Jurkat, Clone E6-1 (cell line): ENCODE measurements at regions not wholly inside any gene's neighbourhood (a gene's known extent, or its start where the extent isn't known, plus 50 kb on each side); places are given as distances from the start of the nearest gene placed in this dataset.

ENCODE experiments used
- DNase-seq: peaks from one replicate; pipeline ENCODE4 v3.0.0-alpha.2; 2011; ENCODE audit warnings: low read depth, low spot score
- H3K4me3 ChIP-seq: 2 replicates; pipeline ENCODE4 v1.5.1; 2011; ENCODE audit warnings: mild to moderate bottlenecking, low read length, control low read depth, moderate library complexity

DNA sequence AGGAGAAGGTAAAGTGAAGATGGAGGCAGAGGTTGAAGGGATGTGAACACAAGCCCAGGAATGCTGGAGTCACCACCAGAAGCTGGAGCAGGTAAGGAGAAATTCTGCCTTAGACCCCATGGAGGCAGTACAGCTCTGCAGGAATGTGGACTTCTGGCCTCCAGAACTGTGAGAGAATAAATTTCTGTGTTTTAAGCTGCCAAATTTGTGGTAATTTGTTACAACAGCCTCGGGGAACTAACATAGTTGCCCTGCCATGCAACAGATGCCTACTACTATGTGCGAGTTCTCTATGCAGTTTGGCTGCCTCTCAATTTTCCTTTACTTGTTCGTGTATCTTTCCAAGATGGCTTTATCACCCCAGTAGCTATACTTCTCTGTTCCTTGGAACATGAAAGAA, 394.1 kb downstream of the TUSC7 start:
- no peak for DNase-seq

DNA sequence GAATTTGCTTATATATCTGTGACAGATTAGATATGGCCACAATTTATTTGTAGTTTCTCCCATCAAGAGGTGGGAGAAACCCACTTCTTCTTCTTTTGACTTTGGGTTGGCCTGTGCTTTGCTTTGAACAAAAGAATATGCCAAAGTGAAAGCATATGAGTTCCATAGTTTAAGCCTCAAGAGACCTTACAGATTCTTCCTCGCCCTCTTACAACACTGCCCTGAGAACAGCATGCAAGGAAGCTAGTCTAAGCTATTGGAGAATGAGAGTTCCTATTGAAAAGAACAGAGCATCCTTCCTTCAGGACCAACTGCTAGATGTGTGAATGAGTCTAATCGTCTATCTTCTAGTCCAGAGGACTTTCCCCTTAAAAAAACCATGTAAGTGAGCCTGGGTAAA, 394.8 kb downstream of the TUSC7 start:
- no peak overlapping the region for H3K4me3 ChIP-seq
- no peak for DNase-seq

More for the DNA sequence above, 394.1 kb downstream of the TUSC7 start:
- no peak overlapping the region for H3K4me3 ChIP-seq

- no peak overlapping the region for H3K4me3 ChIP-seq
- DNase-seq, result no peak
Observed at GRCh38 chr3:117104792-117105191, 395.2 kb downstream of the TUSC7 start.

GRCh38 chr3:117105686-117106085, 396.1 kb downstream of the TUSC7 start:
- no peak for DNase-seq
- H3K4me3 ChIP-seq, result no peak overlapping the region

DNA sequence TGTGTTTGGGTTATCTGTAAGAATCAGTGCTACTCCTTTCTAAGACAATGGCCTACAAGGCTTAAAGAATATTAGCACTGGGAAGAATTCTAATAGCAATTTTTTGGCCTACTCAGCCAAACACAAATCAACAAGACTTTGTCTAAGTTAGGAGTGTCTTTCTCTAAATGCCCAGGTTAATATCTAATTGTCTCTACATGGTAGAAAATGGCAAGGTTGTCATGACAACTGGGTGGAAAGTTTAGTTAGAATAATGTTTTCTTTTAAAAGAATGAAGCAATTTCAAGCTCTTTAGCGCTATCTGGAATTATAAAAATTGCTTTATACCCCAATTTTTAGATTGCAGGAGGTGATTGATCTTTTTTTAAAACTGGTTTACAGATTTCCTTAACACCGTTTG, 396.8 kb downstream of the TUSC7 start:
- no peak overlapping the region for H3K4me3 ChIP-seq
- no peak for DNase-seq

GRCh38 chr3:117107946-117108345, 398.4 kb downstream of the TUSC7 start:
- no peak overlapping the region for H3K4me3 ChIP-seq
- DNase-seq, result no peak

GRCh38 chr3:117109178-117109577, 399.6 kb downstream of the TUSC7 start:
- no peak overlapping the region for H3K4me3 ChIP-seq
- no peak for DNase-seq

GRCh38 chr3:117114517-117115265, 405.1 kb downstream of the TUSC7 start:
- DNase-seq, result no peak
- H3K4me3 ChIP-seq, result no peak overlapping the region

DNA sequence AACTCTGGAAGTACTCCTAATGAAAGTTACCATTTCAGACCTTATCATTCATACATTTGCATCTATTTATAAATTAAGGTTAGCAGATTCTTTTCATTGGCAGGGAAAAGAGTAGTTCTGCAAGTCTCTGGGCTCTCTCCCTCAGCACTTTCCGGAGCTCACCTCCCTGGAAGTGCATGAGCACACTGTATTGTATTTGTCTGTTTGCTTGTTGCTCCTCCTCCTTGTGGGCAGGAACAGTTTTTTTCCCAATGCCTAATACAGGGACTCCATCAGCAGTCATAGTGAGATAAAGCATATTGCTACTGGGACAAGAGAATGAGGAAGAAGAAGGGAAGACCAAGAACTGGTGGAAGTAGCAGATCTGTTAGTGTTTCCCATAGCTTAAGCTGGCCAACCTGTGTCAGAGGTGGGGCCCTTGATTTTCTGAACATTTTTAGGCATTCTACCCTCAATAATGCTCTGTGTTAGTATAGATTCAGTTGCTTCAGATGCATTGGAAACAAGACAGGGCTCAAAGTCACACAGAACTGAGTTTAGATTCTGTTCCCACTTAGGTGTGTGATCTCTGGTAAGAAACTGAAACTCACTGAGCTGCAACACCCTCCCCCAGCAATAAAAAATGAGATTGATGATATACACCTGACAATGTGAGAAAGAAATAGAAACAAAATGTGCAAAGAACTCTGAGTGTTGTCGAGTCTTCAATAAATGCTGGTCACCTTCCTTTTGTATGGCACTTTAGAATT, 407.8 kb downstream of the TUSC7 start:
- DNase-seq, result no peak
- H3K4me3 ChIP-seq, result no peak overlapping the region

DNA sequence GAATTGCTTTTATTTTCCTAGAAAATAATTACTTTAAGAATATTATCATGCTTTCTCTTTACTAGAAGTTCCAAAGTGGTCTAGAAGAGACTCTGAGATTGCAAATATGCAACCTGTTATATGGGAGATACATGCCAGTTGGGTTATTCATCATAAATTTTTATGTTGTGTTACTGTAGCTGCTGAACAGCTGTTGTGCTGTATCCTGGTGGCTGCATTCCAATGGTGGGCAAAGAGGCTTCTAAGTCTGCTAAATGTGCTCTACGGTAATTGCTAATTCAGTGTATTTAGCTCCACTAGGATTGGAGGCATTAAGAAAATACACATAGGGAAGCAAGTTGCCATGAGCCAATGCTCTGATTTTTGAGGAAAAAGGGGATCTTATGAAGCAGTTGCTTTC, 409.0 kb downstream of the TUSC7 start:
- no peak for DNase-seq
- H3K4me3 ChIP-seq, result no peak overlapping the region

- no peak for DNase-seq
- no peak overlapping the region for H3K4me3 ChIP-seq
Observed at GRCh38 chr3:117120014-117120413, 410.4 kb downstream of the TUSC7 start.

GRCh38 chr3:117122609-117123008, 413.0 kb downstream of the TUSC7 start:
- no peak for DNase-seq
- no peak overlapping the region for H3K4me3 ChIP-seq

DNA sequence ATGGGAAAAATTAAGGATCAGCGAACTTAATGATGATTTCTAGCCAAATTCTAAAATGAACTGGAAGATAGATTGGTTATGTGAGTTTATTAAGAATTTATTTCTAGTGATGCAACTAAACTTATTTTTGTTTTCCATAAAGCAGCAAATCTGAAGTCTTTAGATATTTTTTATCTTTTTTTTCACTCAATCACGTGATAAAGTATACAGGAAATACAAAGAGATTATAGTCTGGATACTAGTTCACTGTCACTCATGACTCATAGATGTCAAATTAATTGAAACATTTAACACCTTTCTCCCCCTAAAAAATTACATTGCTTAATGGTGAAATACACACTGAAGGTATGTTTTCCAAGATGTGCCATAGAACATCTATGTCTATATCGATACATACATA, 416.9 kb downstream of the TUSC7 start:
- no peak for DNase-seq
- H3K4me3 ChIP-seq, result no peak overlapping the region

DNA sequence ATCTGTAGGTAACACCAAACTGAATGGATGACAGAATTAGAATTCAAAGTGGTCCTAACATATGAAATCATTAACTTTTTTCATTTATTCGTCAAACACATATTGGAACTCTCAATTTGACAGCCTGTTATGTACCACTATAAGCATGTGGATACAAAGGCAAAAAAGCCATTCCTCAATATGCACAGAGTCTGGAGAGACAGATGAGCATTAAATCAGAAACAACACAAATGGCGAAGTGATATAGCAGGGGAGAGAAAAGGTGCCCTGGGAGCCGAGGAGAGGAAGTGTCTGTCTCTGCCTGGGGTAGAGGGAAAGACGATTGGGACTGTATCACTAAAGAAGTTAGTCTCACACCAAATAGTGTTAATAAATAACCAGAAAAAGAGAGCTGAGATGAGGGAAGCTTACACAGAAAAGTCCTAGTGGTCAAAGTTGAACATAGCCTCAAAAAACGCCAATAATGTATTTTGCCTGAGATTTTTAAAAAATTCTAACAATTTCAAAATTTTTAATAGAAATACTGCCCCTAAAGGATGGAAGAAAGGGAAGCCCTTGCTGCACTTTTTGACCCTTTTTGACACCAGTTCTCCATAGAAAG, 417.5 kb downstream of the TUSC7 start:
- H3K4me3 ChIP-seq, result no peak overlapping the region
- no peak for DNase-seq

DNA sequence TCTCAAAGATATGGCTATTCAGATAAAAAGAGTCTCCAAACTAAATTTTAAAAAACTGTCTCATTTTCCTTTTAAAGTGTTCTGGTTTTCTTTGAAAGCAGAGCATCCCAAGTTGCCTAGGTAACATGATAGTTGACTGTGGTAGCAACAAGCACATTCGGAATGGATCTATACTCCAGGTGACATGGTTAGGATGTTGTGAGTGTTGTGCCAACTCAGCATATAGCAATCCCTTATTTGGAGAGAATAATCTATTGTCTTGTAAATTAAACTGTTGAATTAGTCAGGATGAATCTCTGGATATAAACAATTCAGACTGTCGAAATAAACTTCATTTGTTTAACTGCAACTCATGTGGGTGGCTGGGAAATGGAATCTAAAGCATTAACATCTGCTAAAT, 418.6 kb downstream of the TUSC7 start:
- no peak overlapping the region for H3K4me3 ChIP-seq
- no peak for DNase-seq

- no peak for DNase-seq
- H3K4me3 ChIP-seq, result no peak overlapping the region
Observed at GRCh38 chr3:117128872-117129271, 419.3 kb downstream of the TUSC7 start.

- H3K4me3 ChIP-seq, result no peak overlapping the region
- no peak for DNase-seq
Observed at GRCh38 chr3:117129516-117129915, 419.9 kb downstream of the TUSC7 start.

DNA sequence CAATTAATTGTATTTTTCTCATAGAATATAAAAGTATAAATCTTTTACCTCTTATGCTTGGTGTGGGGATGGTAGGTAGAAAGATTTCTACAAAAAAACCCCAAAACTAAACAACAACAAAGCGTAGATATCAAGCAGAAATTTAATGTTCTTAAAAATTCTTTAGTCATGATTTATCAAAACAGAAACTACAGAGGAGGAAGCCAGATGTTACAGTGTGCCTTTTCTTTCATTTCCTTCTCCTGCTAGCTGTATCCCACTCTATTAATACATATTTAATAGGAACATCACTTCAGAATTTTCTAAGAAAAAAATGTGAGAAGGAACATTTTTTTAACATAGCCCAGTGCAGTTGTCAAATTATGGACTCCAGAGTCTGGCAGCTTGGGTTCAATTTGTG, 420.6 kb downstream of the TUSC7 start:
- no peak for DNase-seq
- H3K4me3 ChIP-seq, result no peak overlapping the region

GRCh38 chr3:117131259-117131658, 421.7 kb downstream of the TUSC7 start:
- no peak for DNase-seq
- no peak overlapping the region for H3K4me3 ChIP-seq

DNA sequence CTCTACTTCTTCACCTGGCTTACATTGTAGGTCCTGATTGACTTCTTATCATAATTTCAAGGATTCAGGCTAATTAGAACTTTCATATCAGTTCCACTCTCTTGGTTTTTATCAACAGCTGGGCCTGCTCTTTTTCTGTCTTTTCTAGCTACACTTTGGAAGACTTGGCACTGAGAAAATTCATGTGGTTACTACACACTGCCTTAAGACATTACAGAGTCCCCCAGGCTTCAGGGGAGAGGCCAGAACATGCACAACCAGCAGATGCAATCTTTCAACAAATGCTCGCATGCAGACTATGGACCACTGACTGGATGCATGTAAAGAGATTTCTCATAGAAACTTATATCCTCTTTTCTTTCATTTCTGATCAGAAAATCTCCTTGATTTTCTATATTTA, 423.5 kb downstream of the TUSC7 start:
- no peak for DNase-seq
- no peak overlapping the region for H3K4me3 ChIP-seq
